Hepatocyte (in vitro differentiated cells): ENCODE measurements at regions not wholly inside any gene's neighbourhood (a gene's known extent, or its start where the extent isn't known, plus 50 kb on each side); places are given as distances from the start of the nearest gene placed in this dataset.
A peak's percentile ranks its signal among the peaks of the same experiment; 100 is the strongest.

Source experiments
- DNase-seq: peaks from one replicate; pipeline ENCODE4 v3.0.0-alpha.2; 2016; ENCODE audit warnings: low spot score
- H2AFZ ChIP-seq: fragments of 200-600 bp; sonication (generic); 2 replicates; pipeline ENCODE4 v1.6.0; 2016; ENCODE audit warnings: antibody characterized with exemption, mild to moderate bottlenecking
- H3K27ac ChIP-seq: fragments of 200-600 bp; sonication (generic); 2 replicates; pipeline ENCODE4 v1.5.1; 2016; ENCODE audit warnings: mild to moderate bottlenecking
- H3K27me3 ChIP-seq: fragments of 200-600 bp; sonication (generic); 2 replicates; pipeline ENCODE4 v1.6.1; 2016
- H3K36me3 ChIP-seq: fragments of 200-600 bp; sonication (generic); replicated peaks from 2 replicates; pipeline ENCODE4 v1.5.1; 2016; ENCODE audit warnings: low read depth; ENCODE audit not compliant: insufficient read depth
- H3K4me1 ChIP-seq: fragments of 200-600 bp; sonication (generic); 2 replicates; pipeline ENCODE4 v1.5.1; 2016; ENCODE audit warnings: mild to moderate bottlenecking, moderate library complexity; ENCODE audit not compliant: insufficient read depth
- H3K4me2 ChIP-seq: fragments of 200-600 bp; sonication (generic); 2 replicates; pipeline ENCODE4 v1.6.0; 2016
- H3K4me3 ChIP-seq: fragments of 200-600 bp; sonication (generic); 2 replicates; pipeline ENCODE4 v1.5.1; 2016; ENCODE audit warnings: mild to moderate bottlenecking
- H3K79me2 ChIP-seq: fragments of 200-600 bp; sonication (generic); 2 replicates; pipeline ENCODE4 v1.6.0; 2017; ENCODE audit warnings: mild to moderate bottlenecking
- H3K9me2 ChIP-seq: fragments of 200-600 bp; sonication (generic); replicated peaks from 2 replicates; pipeline ENCODE4 v1.6.0; 2017; ENCODE audit warnings: mild to moderate bottlenecking; ENCODE audit not compliant: insufficient read depth
- H3K9me3 ChIP-seq: fragments of 200-600 bp; sonication (generic); 2 replicates; pipeline ENCODE4 v1.5.1; 2016; ENCODE audit warnings: low read depth, mild to moderate bottlenecking
- H4K20me1 ChIP-seq: fragments of 200-600 bp; sonication (generic); 2 replicates; pipeline ENCODE4 v1.6.0; 2016; ENCODE audit warnings: mild to moderate bottlenecking; ENCODE audit not compliant: insufficient read depth, poor library complexity, severe bottlenecking
- EZH2 ChIP-seq: fragments of 200-600 bp; sonication (generic); IDR thresholded peaks from 2 replicates; pipeline ENCODE4 v1.6.1; 2016; ENCODE audit warnings: antibody characterized with exemption, mild to moderate bottlenecking, borderline replicate concordance
- EZH2phosphoT487 ChIP-seq: fragments of 200-600 bp; sonication (generic); IDR thresholded peaks from one replicate; pipeline ENCODE4 v1.6.1; 2018; ENCODE audit warnings: antibody characterized with exemption, mild to moderate bottlenecking, low read depth, moderate library complexity; ENCODE audit not compliant: unreplicated experiment, severe bottlenecking
- WGBS: methylation state at CpG from one replicate; pipeline ENCODE4 v1.1.6; 2016; ENCODE audit warnings: low lambda C conversion rate; ENCODE audit errors: missing lambda C conversion rate; 5-methylcytosine and 5-hydroxymethylcytosine counted together
- TF ChIP-seq, protein P1 (sequence below): fragments of 200-600 bp; sonication (generic); IDR thresholded peaks from 2 replicates; pipeline ENCODE4 v1.5.1; 2016; ENCODE audit warnings: antibody characterized with exemption, mild to moderate bottlenecking; ENCODE audit not compliant: poor library complexity

DNA sequence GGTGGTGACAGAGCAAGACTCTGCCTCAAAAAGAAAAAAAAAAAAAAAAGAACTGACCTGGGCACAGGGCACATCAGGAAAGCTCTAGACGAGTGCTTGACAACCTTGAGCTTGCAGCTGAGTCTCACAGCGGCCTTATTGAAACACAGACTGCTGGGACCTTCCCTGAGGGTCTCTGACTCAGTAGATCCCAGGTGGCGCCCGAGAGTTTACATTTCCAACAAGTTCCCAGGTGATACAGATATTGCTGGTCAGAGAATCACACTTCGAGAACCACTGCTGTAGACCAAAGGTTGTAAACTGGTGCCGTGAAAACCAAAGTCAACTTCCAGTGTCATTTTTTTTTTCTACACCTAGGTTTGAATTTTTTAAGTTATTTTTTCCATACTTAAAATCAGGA is 573.2 kb upstream of the MDFIC2 start:
- Histone ChIP-seq H3K79me2 (no peaks in the 10 kb centered on the region), H3K9me3 (no peaks in the 10 kb centered on the region), H3K27me3 (no peaks in the 10 kb centered on the region), H3K27ac (no peak overlapping the region), H3K4me3 (no peak overlapping the region), H3K4me1 (no peaks in the 10 kb centered on the region), H3K9me2 (no peaks in the 10 kb centered on the region), H2AFZ (no peak overlapping the region), H3K4me2 (no peak overlapping the region), H3K36me3 (no peaks in the 10 kb centered on the region), H4K20me1 (no peaks in the 10 kb centered on the region)
- TF ChIP-seq EZH2phosphoT487 = no peak
- TF ChIP-seq EZH2 = no peak
- TF ChIP-seq, protein P1, sequence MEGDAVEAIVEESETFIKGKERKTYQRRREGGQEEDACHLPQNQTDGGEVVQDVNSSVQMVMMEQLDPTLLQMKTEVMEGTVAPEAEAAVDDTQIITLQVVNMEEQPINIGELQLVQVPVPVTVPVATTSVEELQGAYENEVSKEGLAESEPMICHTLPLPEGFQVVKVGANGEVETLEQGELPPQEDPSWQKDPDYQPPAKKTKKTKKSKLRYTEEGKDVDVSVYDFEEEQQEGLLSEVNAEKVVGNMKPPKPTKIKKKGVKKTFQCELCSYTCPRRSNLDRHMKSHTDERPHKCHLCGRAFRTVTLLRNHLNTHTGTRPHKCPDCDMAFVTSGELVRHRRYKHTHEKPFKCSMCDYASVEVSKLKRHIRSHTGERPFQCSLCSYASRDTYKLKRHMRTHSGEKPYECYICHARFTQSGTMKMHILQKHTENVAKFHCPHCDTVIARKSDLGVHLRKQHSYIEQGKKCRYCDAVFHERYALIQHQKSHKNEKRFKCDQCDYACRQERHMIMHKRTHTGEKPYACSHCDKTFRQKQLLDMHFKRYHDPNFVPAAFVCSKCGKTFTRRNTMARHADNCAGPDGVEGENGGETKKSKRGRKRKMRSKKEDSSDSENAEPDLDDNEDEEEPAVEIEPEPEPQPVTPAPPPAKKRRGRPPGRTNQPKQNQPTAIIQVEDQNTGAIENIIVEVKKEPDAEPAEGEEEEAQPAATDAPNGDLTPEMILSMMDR = no peak
- DNase-seq = no peak
- 89% methylated on average over 6 of the region's 6 CpGs for WGBS

DNA sequence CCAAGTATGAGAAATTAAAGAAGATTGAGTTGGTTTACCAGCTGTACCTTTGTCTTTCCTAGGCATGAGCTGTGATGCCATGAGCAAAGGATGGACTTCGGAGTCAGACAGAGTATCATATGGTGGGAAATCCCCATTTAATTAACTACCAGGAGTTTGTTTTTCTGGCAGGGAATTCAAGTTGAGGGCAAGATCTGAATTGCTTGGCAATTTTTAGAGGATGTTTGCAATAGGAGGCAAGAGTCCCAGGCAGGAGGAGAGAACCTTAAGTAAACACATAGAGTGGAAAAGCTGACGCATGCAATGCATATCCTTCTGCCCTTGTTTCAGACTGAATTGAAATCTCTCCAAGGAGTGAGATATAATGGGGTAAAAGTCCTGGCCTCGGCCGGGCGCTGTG is 569.7 kb upstream of the MDFIC2 start:
- 81% methylated on average over 5 of the region's 5 CpGs for WGBS
- no peak overlapping the region for H2AFZ ChIP-seq
- H3K4me3 ChIP-seq = no peak overlapping the region
- no peak overlapping the region for H3K4me2 ChIP-seq
- no peaks in the 10 kb centered on the region for H3K9me2 ChIP-seq
- no peaks in the 10 kb centered on the region for H3K79me2 ChIP-seq
- no peaks in the 10 kb centered on the region for H3K36me3 ChIP-seq
- H3K4me1 ChIP-seq = no peaks in the 10 kb centered on the region
- no peaks in the 10 kb centered on the region for H4K20me1 ChIP-seq
- no peaks in the 10 kb centered on the region for H3K27me3 ChIP-seq
- no peaks in the 10 kb centered on the region for H3K9me3 ChIP-seq
- H3K27ac ChIP-seq = no peak overlapping the region
- TF ChIP-seq EZH2 (no peak), EZH2phosphoT487 (no peak)
- TF ChIP-seq, protein P1 = no peak
- peak; percentile 24 for DNase-seq

DNA sequence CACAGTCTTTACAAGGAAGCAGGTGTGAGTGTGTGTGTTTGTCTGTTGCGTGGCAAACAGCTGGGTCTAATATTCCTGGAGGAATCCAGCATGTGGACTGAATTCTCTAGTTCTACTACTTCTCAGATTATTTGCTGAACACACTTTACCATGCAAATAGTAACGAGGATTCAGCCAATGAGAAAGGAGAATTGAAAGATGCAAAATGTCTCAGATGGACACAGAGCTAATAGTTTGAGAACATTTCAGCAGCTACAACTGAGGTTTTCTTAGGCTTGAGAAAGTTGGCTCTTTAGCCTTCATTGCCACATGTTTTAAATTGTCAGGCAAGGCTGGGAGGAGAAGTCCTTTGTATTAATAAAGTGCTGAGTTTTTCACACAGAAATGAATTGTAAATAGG is 568.0 kb upstream of the MDFIC2 start:
- 75% methylated on average over 2 of the region's 2 CpGs for WGBS
- Histone ChIP-seq H3K27me3 (no peaks in the 10 kb centered on the region), H3K4me1 (no peaks in the 10 kb centered on the region), H3K9me2 (no peaks in the 10 kb centered on the region), H3K79me2 (no peaks in the 10 kb centered on the region), H3K4me2 (no peak overlapping the region), H4K20me1 (no peaks in the 10 kb centered on the region), H3K9me3 (no peaks in the 10 kb centered on the region), H2AFZ (no peak overlapping the region), H3K27ac (no peak overlapping the region), H3K36me3 (no peaks in the 10 kb centered on the region), H3K4me3 (no peak overlapping the region)
- TF ChIP-seq, protein P1 = no peak
- TF ChIP-seq EZH2phosphoT487 (no peak), EZH2 (no peak)
- no peak for DNase-seq

DNA sequence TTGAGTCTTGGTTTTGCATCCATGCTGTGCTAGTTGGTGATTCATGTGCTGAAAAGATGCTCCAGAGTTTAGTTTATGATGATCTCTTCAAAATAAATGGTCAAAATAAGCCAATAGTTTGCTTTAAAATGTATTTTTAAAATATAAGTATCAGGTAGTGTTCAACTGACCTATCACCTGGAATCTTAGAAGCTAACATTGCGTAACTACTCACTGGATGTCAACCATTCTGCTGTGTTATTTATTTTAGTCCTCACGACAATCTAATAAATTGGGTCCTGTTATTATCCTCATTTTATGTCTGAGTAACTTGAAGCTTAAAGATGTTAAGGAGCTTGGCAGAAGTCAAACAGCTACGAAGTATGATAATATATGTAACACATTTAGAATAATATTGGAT is 563.7 kb upstream of the MDFIC2 start:
- Histone ChIP-seq H3K9me2 (no peaks in the 10 kb centered on the region), H2AFZ (no peak overlapping the region), H3K36me3 (no peaks in the 10 kb centered on the region), H3K4me3 (no peak overlapping the region), H3K27ac (no peak overlapping the region), H3K4me2 (no peak overlapping the region), H3K9me3 (no peaks in the 10 kb centered on the region), H3K79me2 (no peaks in the 10 kb centered on the region), H3K27me3 (no peaks in the 10 kb centered on the region), H4K20me1 (no peaks in the 10 kb centered on the region), H3K4me1 (no peaks in the 10 kb centered on the region)
- TF ChIP-seq, protein P1 = no peak
- TF ChIP-seq EZH2 (no peak), EZH2phosphoT487 (no peak)
- DNase-seq = no peak
- WGBS = 89% methylated on average over 3 of the region's 3 CpGs
